GM19043 (cell line): ENCODE measurements at regions not wholly inside any gene's neighbourhood (a gene's known extent, or its start where the extent isn't known, plus 50 kb on each side); places are given as distances from the start of the nearest gene placed in this dataset.

ENCODE experiments used
- ATAC-seq: cut with Tn5 transposase; IDR thresholded peaks from one replicate; pipeline ENCODE4 v1.9.1; 2021; ENCODE audit warnings: low read depth; ENCODE audit not compliant: unreplicated experiment

DNA sequence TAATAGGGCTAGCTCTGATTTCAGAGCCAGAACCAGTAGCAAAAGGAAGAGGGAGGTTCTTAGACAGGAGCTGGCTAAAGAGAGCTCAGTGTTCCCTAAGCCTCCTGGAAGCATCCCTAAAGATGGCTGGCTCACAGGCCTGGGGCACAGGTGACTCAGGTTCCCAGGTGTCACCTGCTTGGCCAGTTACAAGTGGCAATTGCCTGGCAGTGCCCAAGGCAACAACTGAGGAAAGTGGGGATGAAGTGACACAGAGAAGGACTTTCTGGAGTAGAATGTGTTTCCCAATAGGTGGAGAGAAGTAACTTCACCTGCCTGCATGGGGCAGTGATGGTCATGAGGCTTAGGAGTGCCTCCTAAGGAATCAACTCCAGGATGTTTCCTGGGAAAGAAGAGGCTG, 66.5 kb upstream of the EEPD1 start:
- ATAC-seq = no peak

- no peak for ATAC-seq
Observed at GRCh38 chr7:36088553-36088952, 64.5 kb upstream of the EEPD1 start.

GRCh38 chr7:36088966-36089365, 64.1 kb upstream of the EEPD1 start:
- no peak for ATAC-seq

- no peak for ATAC-seq
Observed at GRCh38 chr7:36090976-36091873, 61.8 kb upstream of the EEPD1 start.

DNA sequence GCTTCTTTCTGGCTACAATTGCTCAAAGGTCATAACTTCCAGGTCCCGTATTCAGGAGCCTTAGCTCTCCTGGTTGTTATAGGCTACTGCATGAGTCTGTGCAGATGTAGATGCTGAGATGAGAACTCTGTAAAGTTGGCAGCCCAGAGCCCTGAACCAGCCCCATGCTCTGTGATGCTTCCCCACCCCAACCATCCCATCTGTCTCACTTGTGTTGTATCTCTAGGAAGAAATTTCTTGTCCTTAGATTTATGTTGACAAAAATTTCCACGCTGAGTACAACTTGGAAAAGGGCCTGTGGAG, 61.2 kb upstream of the EEPD1 start:
- no peak for ATAC-seq

DNA sequence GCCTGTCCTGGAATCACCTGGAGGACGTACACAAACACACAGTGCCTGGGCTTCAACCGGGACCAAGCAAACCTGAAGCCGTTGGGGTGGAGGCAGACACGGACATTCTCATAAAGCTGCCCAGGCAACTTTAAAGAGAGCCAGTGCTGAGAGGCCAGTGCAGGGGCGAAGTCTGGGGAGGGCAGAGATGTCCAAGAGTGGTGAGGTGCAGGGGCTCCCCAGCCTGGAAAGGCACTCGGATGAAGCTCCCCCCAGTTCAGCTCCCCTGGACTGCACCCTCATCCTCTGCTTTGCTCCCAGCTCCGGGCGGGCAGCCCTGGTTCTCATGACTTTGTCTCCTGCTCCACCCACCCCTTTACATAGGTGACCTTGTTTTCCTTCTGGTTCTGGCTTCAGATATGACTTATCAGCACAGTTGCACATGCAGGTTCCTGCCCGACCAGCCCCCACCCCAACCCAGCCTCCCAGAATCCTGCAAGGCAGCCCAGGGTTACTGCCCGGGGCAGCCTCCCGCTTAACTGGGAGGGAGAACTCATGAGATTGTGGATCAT, 60.8 kb upstream of the EEPD1 start:
- no peak for ATAC-seq

DNA sequence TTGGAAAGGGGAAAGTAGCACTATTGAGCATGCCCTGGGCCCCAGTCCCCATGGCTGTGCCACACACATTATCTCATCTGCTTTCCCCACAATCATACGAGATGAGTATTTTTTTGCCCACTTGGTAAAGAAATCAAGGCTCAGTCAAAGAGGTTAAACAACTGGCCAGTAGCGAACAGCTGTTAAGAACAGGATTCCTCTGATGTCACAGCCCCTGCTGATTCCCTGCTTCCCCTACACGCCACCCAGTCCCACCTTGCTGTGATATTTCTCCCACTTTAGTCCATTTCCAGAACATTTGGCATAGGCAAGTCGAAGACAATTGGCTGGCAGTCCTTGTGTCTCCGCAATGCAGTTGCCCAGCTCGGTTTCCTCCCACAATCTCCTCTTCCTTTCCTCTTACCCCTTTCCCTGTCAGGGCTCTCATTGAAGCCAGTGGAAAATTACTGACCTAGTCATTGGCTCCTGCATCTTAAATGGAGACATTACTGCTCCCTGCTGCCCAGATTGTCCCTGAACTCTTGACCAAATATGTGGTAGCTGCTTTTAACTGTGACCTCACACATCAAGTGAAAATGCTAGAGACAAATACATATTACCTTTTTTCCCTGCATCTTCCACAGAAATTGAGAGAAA, 56.5 kb upstream of the EEPD1 start:
- ATAC-seq = no peak

DNA sequence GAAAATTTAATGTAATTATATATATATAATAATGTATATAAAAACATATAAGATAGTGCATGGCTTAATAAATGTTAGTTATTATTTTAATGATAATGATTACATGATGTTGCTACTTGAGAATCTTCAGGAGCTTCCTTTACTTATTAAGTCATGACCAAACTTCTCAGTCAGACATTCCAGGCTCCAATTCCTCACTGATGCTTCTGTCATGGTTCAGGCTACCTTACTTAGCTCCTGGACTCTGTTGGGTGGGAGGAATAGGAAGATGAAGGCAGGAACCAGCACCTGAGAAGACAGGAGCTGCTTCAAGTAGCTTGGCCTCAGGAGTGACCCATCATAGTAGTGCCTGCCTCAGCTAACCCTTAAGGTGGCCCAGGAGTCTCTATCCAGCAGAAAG, 55.0 kb upstream of the EEPD1 start:
- no peak for ATAC-seq

DNA sequence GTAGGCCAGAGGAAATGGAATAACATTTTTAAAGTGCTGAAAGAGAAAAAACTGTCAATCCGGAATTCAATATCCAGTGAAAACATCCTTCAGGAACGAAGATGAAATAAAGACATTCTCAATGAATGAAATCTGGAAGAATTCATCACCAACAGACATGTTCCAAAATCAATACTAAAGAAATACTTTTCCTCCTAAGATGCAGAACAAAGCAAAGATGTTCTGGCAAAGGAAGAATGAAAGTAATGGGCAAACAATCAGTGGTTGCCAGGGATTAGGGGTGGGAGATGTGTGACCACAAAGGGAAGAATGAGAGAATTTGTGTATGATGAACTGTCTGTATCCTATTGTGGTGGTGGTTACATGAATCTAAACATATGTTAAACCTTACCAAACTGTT, 52.8 kb upstream of the EEPD1 start:
- ATAC-seq = no peak

- ATAC-seq = no peak
Observed at GRCh38 chr7:36100634-36101033, 52.4 kb upstream of the EEPD1 start.
